Progenitor cell of endocrine pancreas (in vitro differentiated cells): ENCODE measurements at regions not wholly inside any gene's neighbourhood (a gene's known extent, or its start where the extent isn't known, plus 50 kb on each side); places are given as distances from the start of the nearest gene placed in this dataset.

ENCODE experiments used
- DNase-seq: peaks from one replicate; pipeline ENCODE4 v3.0.0; 2021; ENCODE audit warnings: low spot score; ENCODE audit not compliant: unreplicated experiment
- H3K27ac Mint-ChIP-seq: 2 replicates; pipeline ENCODE4 v1.8.0; 2021; ENCODE audit warnings: mild to moderate bottlenecking, moderate library complexity, mixed read lengths
- H3K27me3 Mint-ChIP-seq: 2 replicates; pipeline ENCODE4 v1.8.0; 2021; ENCODE audit warnings: mixed read lengths
- H3K36me3 Mint-ChIP-seq: 2 replicates; pipeline ENCODE4 v1.8.0; 2022; ENCODE audit warnings: mixed read lengths; ENCODE audit not compliant: insufficient read depth
- H3K4me1 Mint-ChIP-seq: 2 replicates; pipeline ENCODE4 v1.8.0; 2021; ENCODE audit warnings: low read depth, mixed read lengths
- H3K4me3 Mint-ChIP-seq: 2 replicates; pipeline ENCODE4 v1.8.0; 2021; ENCODE audit warnings: low read depth, mild to moderate bottlenecking, moderate library complexity, mixed read lengths
- H3K9me3 Mint-ChIP-seq: 2 replicates; pipeline ENCODE4 v1.8.0; 2021; ENCODE audit warnings: low read depth, mixed read lengths
- TF ChIP-seq, protein P1 (sequence below): fragments of 200-600 bp; sonication (generic); IDR thresholded peaks from one replicate; pipeline ENCODE4 v1.5.0; 2021; ENCODE audit warnings: antibody characterized with exemption, mild to moderate bottlenecking; ENCODE audit not compliant: unreplicated experiment

DNA sequence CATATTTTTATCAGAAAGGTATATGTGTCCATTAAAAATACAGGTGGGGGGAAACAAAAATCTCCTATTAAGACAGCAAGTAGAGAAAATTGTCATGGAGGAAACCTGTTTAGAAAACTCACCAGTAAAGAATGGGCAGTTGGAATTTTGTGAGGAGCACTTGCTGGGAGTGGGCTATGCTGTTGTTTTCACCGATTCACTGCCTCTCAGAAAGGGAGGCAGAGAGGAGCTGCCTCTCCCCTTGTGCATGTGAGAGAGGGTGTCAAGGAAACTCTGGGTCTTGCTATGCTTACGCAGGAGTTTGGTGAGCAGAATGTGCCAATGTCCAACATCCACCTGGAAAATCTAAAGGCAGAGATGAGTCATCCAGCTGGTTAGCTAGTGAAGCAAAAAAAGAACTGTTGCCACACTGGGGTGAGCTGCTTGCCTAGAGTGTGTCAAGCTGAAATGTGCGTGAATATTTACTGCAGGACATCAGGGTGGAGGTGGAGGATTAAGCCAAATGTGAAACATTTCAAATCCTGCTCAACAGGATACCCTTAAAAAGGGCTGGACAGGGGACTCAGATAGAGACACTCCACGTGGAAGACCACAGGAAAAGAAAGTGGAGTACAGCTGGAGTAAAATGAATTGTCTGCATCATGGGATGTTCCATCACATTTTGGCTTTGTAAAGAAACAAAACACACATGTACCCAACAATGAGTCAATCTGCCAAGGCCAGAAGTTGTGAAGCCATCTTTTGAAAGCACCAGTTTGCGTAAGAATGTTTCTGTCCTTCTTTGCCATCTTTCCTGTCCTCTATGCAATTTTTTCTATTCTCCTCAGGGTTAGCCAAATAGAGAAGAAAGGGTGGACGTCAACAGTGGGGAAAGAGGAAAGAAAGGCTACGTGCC lies 449.7 kb upstream of the MPDZ start:
- Mint-ChIP-seq H3K9me3 (no peaks in the 10 kb centered on the region), H3K27ac (no peak overlapping the region), H3K4me3 (no peak overlapping the region), H3K27me3 (peaks cover 6% of the 10 kb centered on the region), H3K36me3 (no peaks in the 10 kb centered on the region), H3K4me1 (no peaks in the 10 kb centered on the region)
- TF ChIP-seq, protein P1, sequence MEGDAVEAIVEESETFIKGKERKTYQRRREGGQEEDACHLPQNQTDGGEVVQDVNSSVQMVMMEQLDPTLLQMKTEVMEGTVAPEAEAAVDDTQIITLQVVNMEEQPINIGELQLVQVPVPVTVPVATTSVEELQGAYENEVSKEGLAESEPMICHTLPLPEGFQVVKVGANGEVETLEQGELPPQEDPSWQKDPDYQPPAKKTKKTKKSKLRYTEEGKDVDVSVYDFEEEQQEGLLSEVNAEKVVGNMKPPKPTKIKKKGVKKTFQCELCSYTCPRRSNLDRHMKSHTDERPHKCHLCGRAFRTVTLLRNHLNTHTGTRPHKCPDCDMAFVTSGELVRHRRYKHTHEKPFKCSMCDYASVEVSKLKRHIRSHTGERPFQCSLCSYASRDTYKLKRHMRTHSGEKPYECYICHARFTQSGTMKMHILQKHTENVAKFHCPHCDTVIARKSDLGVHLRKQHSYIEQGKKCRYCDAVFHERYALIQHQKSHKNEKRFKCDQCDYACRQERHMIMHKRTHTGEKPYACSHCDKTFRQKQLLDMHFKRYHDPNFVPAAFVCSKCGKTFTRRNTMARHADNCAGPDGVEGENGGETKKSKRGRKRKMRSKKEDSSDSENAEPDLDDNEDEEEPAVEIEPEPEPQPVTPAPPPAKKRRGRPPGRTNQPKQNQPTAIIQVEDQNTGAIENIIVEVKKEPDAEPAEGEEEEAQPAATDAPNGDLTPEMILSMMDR = no peak
- DNase-seq = no peak

- TF ChIP-seq, protein P1 = no peak
- no peaks in the 10 kb centered on the region for H3K36me3 Mint-ChIP-seq
- H3K4me3 Mint-ChIP-seq = no peak overlapping the region
- H3K27me3 Mint-ChIP-seq = peaks cover 6% of the 10 kb centered on the region
- no peak for DNase-seq
- H3K4me1 Mint-ChIP-seq = no peaks in the 10 kb centered on the region
- no peaks in the 10 kb centered on the region for H3K9me3 Mint-ChIP-seq
- H3K27ac Mint-ChIP-seq = no peak overlapping the region
Observed at GRCh38 chr9:13728131-13728530, 448.6 kb upstream of the MPDZ start.

DNA sequence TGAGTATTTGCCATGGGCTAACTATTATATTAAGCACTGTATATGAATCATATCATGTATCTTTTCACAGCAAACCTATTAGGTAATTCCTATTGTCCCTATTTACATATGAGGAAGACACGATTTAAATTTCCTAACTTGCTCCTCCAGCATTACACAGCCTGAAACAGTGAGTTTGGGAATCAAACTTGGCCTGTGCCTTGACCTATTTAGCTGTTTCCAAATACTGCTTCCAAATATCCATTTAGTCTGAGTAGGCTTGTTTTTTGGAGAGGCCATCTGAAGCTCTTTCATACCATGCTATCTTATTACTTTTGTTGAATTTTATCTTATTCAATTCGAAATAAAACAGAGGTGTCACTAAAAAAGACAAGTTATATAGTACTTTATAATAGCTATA lies 447.3 kb upstream of the MPDZ start:
- Mint-ChIP-seq H3K9me3 (peaks cover 7% of the 10 kb centered on the region), H3K4me1 (no peaks in the 10 kb centered on the region), H3K27ac (no peak overlapping the region), H3K4me3 (no peak overlapping the region), H3K36me3 (no peaks in the 10 kb centered on the region), H3K27me3 (peaks cover 6% of the 10 kb centered on the region)
- no peak for DNase-seq
- TF ChIP-seq, protein P1 = no peak

DNA sequence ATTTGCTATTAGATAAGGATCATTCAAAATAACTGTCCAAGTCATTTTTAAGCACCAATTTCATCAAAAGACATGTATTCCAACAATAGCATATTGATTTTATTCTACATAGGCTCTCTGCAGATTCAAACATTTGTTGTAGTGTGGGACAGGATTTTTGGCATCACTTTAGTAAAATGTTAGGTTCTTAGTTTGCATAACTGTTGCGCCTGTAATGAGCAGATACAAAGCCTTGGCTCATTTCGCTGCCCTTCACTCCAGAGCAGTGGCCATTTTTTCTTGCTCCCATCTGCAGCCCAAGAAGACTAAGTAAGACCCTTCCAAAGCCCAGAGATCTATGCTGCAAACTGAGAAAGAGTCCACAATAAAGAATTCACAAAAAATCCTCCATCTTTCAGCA lies 446.0 kb upstream of the MPDZ start:
- peaks cover 3% of the 10 kb centered on the region for H3K27me3 Mint-ChIP-seq
- no peak for DNase-seq

DNA sequence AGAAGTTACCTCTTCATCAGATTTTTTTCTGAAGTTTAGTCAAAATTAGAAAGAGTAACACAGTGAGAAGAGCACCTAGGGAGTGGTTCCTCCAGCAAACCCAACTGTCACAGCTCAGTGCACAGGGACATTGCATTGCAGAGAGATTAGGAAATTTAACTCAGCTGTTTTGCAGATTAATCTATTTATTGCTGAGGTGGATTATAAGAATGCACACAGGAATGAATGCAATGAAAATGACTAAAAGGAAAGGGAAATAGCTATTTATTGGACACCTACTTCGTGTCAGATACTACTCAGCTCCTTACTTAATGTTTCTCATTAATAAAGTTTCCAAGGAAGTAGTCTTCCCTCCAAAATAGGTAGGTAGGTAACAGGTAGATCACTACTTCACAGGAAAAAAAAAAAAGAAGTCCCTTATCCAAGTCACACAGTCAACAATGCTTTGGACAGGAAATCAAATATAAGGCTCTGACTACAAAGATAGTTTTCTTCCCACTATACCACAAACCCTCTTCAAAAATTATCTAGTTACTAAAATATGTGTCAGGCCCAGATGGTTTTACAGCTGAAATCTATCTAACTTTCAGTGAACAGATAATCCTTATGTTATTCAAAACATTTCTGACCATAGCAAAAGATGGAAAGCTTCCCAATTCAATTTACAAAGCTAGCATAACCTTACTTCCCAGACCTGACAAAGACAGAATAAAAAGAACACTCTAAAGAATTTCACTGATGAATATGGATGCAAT lies 442.2 kb upstream of the MPDZ start:
- no peak for DNase-seq
- Mint-ChIP-seq H3K9me3 (peaks cover 9% of the 10 kb centered on the region), H3K27ac (no peak overlapping the region), H3K27me3 (no peaks in the 10 kb centered on the region), H3K36me3 (no peaks in the 10 kb centered on the region), H3K4me1 (peaks cover 6% of the 10 kb centered on the region), H3K4me3 (no peak overlapping the region)
- TF ChIP-seq, protein P1 = no peak

More for the DNA sequence above, 446.0 kb upstream of the MPDZ start:
- Mint-ChIP-seq H3K36me3 (no peaks in the 10 kb centered on the region), H3K4me1 (peaks cover 3% of the 10 kb centered on the region), H3K9me3 (peaks cover 9% of the 10 kb centered on the region), H3K27ac (no peak overlapping the region), H3K4me3 (no peak overlapping the region)
- TF ChIP-seq, protein P1 = no peak
